ENCODE measurements at regions not wholly inside any gene's neighbourhood (a gene's known extent, or its start where the extent isn't known, plus 50 kb on each side); places are given as distances from the start of the nearest gene placed in this dataset.

DNA sequence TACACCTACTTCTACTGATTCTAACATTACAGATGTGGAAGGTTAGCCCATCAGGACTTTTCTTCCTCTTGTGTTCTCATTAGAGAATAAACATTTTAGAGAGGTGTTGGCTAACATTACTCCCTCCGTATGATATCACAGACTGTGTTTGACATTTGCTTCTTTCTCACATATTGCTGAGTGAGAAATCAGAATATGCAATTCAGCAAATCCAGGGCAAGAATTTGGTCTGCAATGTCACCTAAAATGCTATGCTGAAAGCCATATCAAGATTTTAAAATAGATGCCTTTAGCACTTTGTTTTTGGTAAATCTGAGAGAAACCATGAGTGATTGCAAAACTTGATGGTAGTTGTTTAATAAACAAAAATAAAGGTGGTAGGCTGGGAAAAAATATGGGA is 319.1 kb downstream of the C4orf33 start:
- DNase-seq (ENCODE audit: low read depth in 3 of 3), result no peak

DNA sequence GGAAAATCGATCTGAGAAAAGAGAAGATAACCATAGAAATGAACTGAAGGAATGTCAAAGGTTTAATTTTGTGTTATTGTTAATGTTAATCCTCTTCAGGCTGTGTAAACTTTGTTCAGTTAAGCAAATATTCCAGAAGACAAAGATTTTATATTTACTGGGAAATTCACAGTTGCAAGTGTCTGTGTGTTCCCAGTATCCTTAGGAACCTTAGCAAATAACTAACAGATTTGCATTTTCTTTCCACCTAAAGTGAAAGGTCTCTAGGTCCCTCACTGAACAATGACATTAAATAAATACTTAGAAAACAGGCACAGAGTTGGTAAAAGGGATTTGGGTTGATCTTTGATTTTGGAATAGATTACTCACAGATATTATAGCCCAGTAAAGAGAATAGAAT is 324.7 kb downstream of the C4orf33 start:
- DNase-seq (ENCODE audit: low read depth in 3 of 3), result no peak

DNA sequence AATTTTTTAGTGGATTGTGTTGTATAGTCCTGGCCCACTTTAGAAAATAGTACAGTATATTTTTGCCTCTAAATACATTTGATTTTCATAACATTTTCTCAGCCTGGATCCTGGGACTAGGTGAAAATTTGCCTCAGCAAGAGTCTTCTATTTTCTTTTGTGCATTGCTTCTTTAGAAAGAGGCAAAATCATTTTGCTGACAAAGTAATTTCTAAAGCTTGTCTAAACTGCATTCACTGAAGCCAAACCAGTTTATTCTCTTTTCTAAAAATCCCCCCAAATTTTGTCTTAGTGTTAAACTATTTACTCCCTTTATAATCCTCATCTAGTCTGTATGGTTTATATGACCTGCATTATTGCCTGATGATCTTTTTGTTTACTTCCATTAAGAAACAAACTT is 326.3 kb downstream of the C4orf33 start:
- DNase-seq (ENCODE audit: low read depth in 3 of 3), result no peak

DNA sequence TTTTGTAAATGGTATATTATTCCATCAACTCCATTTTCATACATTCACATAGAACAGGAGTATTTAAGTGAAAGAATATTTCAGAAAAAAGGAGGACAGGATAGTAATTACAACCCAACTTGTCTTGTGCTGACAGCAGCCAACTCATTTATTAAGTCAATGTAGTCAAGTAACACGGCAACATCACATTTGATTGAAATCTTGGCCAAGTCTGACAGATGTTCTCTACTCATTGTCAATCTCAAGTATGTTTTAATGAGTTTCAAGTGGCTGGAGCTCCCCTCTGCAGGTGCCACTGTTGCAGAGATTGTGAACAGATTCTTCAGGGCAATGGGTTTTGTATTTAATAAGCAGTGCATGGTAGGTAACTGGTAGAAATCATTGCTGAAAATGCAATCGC is 332.5 kb downstream of the C4orf33 start:
- no peak for DNase-seq (ENCODE audit: low read depth in 3 of 3)

DNA sequence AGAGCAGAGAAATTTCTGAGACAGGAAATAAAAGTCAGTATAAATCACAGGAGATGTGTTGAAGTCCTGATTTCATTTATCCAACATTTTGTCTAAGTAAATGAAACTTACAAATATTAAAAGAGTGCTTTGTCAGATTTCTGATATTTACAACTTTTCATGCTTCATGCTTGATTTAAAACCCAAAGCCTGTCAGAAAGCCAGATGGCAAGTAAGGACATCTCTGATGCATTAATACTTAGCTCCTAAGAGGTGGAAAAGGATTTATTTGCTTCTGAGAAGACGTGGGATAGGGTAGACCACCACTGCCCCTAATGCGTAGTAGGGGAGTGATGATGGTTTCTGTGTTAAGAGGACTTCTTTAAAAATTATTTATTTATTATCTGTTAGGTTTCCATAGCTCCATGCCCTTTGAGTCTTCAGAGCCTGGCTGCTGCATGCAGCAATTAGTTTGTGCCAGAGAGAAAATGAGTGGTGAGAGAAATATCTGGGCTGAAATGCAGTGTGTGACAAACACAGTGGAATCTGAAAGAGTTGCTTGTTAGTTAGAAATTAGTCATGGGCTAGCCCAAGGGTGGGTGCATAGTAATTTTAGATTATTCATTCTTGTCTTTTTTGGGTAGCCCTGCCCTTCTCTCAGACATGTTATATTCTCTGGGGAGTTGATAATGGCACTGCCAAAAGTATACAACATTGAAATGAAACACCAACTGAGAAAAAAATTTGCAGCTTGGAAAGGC is 333.8 kb downstream of the C4orf33 start:
- no peak for DNase-seq (ENCODE audit: low read depth in 3 of 3)

DNA sequence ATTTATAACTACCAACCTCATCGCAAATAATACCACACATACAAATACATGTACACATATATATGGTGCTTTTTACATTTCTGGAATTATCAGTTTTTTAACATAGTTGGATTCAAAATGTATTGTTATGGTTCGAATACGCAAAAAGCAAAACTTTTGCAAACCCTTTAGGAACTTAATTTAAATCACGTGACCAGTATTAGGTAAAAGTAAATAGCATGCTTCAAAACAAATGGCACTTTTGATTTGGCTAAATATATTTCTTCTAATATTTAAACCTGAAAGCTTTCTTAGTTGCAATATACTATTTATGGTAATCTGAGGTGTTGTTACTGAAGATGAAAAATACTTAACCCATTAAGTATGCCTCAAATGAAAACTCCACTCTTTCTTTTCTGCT is 341.4 kb downstream of the C4orf33 start:
- DNase-seq (ENCODE audit: low read depth in 3 of 3), result no peak

DNA sequence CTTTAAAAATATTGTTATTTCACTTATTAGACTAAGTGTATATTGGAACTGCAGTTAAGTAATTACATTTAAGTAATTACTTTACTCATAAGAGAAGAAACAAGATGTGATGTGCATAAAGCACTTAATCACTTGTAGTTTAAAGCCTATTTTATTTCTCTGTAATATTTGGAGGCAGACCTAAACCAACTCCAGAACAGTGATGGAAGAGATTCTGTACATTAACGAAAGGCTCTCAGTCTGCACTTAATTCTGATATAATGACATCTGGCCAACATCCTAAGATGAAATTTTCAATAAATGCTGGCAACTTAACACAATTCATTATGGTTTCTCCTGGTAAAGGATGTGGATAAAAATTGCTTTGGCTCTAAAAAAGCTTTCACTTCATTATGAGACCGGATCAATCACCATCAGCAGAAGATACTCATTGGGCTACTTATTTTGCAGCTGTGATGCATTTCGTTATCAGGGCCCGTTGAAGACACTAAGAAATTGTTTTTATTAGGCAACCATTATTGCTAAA is 342.6 kb downstream of the C4orf33 start:
- no peak for DNase-seq (ENCODE audit: low read depth in 3 of 3)

DNA sequence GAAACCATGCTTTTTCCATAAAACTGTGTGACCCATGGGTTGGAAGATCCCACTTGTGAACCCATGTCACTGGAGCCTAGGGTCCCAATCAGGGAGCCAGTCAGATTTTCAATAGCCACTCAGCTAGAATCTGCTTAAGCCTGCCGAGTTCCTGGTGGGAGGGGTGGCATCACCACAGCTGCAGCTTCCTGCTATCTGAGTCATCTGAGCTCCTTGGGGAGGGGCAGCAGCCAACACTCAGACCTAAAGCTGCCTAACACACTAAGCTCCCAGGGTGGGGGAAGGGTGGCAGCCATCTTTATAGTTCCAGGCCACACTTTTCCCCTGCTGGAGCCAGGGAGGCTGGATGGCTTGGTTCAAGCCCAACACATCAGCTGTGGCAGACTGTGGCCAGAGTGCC is 350.1 kb downstream of the C4orf33 start:
- DNase-seq (ENCODE audit: low read depth in 3 of 3), result no peak

DNA sequence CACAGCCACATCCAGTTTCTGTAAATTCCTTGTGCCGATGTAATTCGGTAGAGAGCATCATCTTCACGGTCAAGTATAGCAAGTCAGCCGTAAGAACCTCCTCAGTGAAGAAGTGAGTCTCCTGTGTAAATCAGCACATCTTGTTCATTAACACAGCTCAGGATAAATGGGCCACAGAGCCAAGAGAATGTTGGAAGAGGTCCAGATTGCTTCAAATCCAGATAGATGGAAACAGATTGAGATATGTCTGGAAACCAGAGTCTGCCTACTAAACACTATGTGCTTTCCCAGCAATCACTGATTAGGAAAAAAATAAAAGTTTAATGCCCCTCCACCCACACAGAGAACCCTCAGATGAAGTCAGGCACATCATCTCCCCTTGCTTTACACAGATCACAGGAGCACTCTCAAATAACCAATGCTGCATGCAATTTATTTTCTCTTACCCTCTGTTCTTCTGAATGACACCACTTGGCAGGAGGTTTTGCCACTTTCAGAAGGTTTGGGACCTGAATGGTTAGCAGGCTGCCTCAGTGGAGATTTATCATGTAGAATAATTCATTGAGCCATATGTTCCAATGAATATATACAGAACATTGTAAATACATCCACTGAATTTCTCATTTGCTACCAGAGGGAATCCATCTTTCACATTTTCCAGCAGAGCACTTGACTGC is 357.7 kb downstream of the C4orf33 start:
- DNase-seq (ENCODE audit: low read depth in 3 of 3), result no peak

DNA sequence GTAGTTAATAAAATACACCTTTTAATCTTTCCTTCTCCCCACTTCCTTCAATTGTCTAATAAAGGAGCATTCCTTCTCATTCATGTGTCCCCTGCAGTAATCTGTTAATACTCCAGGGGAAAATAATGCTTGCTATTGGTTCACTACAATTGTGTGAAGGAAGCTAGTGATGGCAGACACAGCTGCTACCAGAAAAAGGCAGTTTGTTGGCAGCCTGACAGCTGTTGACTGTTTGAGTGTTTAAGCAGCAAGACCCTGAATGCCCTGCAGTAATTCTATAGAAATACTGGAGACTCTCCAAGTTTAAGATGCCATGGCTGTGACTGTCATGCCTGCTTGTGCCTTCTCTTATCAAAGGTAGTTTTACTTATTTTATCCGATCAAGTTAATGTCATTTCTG is 359.5 kb downstream of the C4orf33 start:
- no peak for DNase-seq (ENCODE audit: low read depth in 3 of 3)

DNA sequence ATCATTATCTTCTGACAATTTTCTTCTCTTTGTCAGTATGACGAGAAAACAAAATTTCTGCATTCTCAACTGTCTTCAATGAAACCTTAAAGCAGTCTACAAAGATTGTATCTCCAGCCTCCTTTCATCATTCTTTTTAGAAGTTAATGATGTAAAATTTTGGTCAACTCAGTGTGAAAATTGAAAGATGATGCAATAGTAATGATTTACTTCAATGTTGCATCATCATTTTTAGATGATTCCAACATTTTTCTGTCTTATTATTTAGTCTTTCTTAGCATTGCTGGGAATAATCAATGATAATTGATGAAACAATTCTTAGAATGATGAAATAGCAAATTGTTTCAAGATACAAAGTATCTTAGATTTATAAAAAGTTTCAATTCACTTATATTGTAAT is 372.7 kb downstream of the C4orf33 start:
- DNase-seq (ENCODE audit: low read depth in 3 of 3), result no peak

DNA sequence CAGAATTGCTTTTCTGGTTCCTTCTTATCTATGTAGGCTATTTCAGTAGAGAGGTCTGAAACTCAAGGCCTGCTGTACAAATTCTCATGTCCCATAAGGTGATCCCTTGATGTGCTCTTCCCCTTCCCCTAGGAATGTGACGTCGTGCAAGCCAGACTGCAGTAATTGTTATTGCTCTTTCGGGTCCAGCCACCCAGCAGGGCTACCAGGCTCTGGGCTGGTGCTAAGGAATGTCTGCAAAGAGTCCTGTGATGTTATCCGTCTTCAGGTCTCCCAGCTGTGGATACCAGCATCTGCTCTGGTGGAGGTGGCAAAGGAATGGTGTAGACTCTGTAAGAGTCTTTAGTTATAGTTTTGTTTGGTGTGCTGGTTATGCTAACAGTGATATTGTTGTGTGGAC is 378.7 kb downstream of the C4orf33 start:
- no peak for DNase-seq (ENCODE audit: low read depth in 3 of 3)

DNA sequence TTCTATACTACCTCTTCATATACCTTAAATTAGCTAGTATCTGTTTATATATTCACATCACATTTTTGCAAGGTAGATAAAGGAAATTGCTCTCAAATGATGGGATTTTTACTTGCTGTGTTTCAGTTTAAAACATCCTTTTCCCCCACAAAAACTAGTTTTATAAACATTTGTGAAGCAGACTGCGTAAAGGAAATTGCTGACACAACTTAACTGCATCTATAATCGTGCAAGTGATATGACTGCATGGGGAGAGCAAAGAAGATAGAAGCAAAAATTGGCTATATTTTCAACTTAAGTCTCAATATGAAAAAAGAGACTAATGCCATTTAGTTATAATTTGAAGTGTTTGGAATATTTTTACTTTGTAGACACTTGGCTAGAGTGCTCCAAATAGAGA is 385.2 kb downstream of the C4orf33 start:
- no peak for DNase-seq (ENCODE audit: low read depth in 3 of 3)

DNA sequence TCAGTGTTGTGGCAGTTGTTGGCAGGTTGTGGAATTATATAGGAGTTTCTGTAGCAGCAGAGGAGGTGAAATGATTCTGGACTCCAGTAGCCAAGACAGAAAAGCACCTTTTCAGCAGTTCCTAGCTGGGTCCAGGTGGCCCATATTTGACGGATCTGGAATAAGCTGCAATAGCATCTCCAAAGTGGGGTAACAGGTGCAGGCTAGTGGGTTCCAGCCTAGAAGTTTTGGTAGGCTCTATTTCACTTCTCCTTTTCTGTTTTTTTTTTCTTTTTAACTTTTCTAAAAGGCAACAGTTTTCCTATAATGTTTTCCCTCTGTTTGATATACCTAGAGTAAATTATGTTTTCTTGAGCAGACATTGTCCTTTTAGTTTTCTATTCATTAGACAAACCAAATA is 392.5 kb downstream of the C4orf33 start:
- DNase-seq (ENCODE audit: low read depth in 3 of 3), result no peak

DNA sequence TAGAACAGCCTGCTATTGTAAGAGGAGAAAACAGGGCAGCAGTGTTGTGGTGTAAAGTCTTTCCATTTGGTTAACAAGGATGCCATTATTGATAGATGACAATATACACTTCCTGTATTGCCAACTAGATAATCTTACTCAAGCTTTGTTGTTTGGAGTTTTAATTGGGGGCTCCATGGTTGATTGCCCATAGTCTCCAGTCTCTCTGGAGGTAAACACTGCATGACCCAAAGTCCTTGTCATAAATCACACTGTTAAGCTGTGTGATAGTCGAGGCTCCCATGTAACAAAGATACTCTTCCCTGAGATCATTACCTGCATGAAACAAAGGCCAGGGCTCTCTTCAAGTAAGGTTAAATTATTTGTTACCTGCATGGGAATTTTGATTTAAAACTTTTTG is 394.6 kb downstream of the C4orf33 start:
- DNase-seq (ENCODE audit: low read depth in 3 of 3), result no peak

DNA sequence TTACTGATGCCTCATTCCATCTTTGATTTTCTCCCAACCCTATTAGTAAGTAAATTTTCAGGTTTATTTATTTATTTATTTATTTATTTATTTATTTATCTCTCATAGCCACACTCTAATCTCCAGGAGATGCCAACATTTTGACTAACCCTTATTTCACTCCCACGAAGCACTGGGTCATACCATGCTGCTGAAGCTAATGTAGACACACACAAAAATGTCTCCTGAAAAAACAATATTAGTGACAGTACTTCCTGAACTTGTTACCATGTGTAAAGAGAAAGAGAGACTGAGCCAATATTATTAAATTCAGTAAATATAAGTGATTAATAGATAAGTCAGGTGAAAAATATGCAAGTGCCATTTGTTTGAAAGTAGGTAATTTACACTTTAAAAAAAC is 402.7 kb downstream of the C4orf33 start:
- no peak for DNase-seq (ENCODE audit: low read depth in 3 of 3)

DNA sequence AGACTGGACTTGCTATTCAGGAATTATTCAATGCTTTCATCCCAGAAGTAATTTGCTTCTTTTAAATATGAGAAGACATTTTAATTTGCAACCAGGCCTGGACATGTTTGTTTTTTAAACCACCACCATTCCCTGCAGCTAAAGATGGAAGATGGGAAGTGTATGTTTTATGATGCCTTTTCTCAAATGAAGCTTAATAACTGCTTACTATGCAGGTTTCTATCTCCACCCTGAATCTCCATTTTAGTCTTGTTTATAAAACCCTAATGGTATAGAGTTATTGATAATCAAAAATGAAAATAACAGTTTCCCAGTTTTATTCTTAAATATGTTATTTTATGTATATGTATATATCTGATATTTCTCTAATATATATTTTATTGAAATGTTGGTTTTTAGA is 418.9 kb downstream of the C4orf33 start:
- DNase-seq (ENCODE audit: low read depth in 3 of 3), result no peak

DNA sequence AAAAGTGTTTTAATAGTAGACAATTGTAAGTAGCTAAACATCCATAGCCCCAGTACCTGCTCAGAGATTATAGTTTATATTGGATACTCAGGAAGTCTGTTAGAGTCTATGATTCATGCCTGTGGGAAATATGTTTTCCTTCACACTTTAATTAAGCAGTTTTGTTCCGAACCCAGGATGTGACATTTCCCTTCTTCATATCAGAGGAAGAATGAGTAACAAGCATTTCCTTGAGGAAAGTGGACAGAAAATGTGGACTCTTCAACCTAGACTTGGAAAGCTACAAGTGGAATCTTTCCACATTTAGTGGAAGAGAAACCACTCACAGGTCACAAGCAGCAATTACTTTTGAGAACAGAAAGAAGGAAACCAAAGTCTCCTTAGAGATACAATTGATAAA is 419.4 kb downstream of the C4orf33 start:
- no peak for DNase-seq (ENCODE audit: low read depth in 3 of 3)

DNA sequence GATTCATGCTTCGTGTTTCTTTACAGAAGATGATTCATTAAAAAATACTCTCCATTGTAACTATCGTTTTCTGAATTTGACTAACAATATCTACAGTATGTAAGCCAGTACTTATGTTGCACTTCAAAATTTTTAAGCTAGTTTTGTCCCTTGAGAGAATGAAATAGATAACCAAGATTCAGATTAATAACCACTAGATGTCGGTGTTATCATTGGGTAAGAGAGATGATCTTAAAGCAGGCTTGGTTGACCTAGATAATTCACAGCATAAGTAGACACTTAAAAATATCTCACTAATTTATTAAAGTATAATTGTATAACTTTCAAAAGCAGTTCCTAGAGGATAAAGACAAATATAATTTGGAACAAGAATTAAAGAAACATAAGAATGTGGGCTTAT is 430.9 kb downstream of the C4orf33 start:
- no peak for DNase-seq (ENCODE audit: low read depth in 3 of 3)

DNA sequence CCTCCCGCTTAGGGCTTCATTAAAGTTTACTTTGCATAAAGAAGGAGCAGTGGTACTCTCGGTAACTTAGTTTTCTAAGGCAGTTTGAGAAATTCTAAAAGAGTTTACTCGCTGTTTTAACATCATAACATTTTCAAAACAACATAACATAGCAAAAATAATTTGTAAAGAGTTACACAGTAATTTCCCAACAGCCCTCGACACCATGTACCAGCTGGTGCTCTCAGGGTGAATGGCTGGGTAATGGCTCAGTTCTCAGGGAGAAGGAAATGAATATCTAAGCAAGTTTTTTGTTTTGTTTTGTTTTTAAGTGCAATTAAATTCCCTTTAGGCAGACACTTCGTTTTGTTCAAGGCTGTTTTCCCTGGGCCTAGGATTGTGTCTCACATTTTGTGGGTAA is 435.3 kb downstream of the C4orf33 start:
- no peak for DNase-seq (ENCODE audit: low read depth in 3 of 3)

DNA sequence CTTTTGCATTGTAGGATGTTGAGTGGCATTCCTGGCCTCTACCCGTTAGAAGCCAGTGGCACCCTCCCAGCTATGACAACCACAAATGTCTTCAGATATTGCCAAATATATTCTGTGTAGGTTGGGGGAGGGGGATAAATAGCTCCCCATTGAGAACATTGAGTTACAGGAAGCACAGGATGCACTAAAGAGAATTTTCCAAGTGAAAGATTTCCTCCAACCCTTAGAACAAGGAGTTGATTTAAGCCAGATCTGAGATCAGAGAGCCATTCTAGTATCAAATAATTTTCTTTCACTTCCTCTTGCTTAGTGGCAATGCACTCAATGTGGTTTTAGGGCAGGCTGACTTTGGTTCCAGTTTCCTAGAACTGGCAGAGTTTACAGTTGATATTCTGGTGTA is 436.6 kb downstream of the C4orf33 start:
- DNase-seq (ENCODE audit: low read depth in 3 of 3), result no peak

DNA sequence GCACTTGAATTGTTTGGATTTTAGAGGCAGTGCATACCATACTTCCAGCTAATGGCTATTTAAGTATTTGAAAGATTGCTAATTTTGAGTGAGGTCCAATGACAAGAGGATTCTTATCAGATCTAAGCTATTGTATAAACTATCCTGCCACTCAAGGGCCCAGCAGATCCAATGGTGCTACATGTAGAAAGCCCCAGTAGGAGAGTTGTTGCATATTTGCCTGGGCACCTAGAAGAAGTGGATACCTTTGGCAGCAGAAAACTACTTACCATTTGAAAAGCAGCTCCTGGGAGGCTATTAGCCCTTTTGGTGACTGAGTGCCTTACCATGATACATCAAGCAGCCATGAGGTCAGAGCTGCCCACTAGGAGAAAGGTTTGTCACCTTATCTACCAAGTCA is 447.3 kb downstream of the C4orf33 start:
- DNase-seq (ENCODE audit: low read depth in 3 of 3), result no peak

DNA sequence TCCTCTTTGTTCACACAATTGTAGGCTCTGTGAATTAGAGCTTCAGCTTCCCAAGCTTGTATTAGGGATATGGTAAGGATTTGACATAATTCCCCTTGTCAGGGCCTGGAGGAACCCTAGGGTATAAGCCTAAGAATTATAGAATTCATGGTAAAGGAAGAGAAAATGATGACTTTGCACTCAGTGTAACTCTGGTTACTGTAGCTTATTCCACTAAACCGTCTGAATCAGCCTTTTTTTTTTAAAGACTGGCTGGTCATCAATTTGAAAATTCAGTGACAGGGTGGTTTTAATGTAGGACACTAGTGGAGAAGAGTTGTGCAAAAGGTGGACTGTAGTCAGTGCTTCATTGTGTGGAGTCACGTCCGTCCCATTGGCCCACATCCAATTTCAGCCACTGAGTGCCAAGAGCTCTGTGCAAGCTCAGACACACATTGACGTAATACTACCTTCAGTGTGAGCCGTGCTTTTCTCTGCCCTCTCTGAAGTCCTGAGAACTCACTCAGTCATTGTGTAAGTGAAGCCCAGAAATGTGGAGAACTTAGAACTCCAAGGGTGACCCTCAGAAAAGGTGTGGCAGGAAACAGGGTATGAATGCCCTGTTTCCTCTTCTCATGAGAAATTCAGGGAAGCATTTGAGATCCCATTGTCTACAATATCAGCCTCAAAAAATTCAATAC is 449.8 kb downstream of the C4orf33 start:
- DNase-seq (ENCODE audit: low read depth in 3 of 3), result no peak

Data from stimulated activated CD4-positive, alpha-beta T cell treated with anti-CD3 and anti-CD28 coated beads, TNF-alpha, amount 100 ng/mL, for 24 hours (primary cell).